Prostate gland (tissue), 2 donors: ENCODE measurements at regions not wholly inside any gene's neighbourhood (a gene's known extent, or its start where the extent isn't known, plus 50 kb on each side); places are given as distances from the start of the nearest gene placed in this dataset.

ENCODE experiments used
- DNase-seq: peaks from one replicate; pipeline ENCODE4 v3.0.0-alpha.2; 2019; ENCODE audit warnings: low spot score
- H3K27ac ChIP-seq, 2 donors: fragments of 200-600 bp; sonication (generic); 2 replicates each; pipeline ENCODE4 v1.5.1; 2017 to 2019
- H3K27me3 ChIP-seq: fragments of 200-600 bp; sonication (generic); replicated peaks from 2 replicates; pipeline ENCODE4 v1.5.1; 2019; ENCODE audit not compliant: insufficient read depth
- H3K36me3 ChIP-seq, 2 donors: fragments of 200-600 bp; sonication (generic); 1 replicate in 1 of 2; 2 replicates in 1 of 2; pipeline versions ENCODE4 v1.5.1 to v1.8.1; 2017 to 2019
- H3K4me1 ChIP-seq: fragments of 200-600 bp; sonication (generic); replicated peaks from 2 replicates; pipeline ENCODE4 v1.5.1; 2019
- H3K4me3 ChIP-seq, 2 donors: fragments of 200-600 bp; sonication (generic); 2 replicates each; pipeline ENCODE4 v1.5.1; 2017 to 2019
- H3K9me3 ChIP-seq: fragments of 200-600 bp; sonication (generic); 2 replicates; pipeline ENCODE4 v1.5.1; 2017
- CTCF ChIP-seq, 4 experiments: fragments of 200-600 bp in 2 of 4; fragments of 450-650 bp in 2 of 4; sonication (generic) in 2 of 4; IDR thresholded peaks; 1 replicate in 3 of 4; 2 replicates in 1 of 4; pipeline ENCODE4 v1.5.1; 2016 to 2019; ENCODE audit warnings: antibody characterized with exemption in 4 of 4, mild to moderate bottlenecking in 2 of 4, moderate library complexity in 2 of 4
- POLR2A ChIP-seq: fragments of 450-650 bp; IDR thresholded peaks from one replicate; pipeline ENCODE4 v1.6.1; 2016; ENCODE audit warnings: antibody characterized with exemption, mild to moderate bottlenecking
- POLR2AphosphoS5 ChIP-seq: sonication (generic); formaldehyde crosslinking; IDR thresholded peaks from one replicate; pipeline ENCODE4 v1.6.1; 2017; ENCODE audit warnings: antibody characterized with exemption
- WGBS: methylation state at CpG from one replicate; pipeline ENCODE4 v1.1.5; 2018; 5-methylcytosine and 5-hydroxymethylcytosine counted together
- intact Hi-C: fragments of 100-400 bp; cut with DNase I; formaldehyde crosslinking; loops from one replicate; pipeline ENCODE4 v1.14.2; 2022

- 87% methylated on average over 2 of the region's 2 CpGs for WGBS
- H3K27me3 ChIP-seq: no peaks in the 10 kb centered on the region
- no peaks in the 10 kb centered on the region for H3K9me3 ChIP-seq
- H3K27ac ChIP-seq: no peak overlapping the region
- TF ChIP-seq POLR2AphosphoS5: no peak
- TF ChIP-seq CTCF (IDR thresholded peaks at IDR 0.05): no peak
- no peak for TF ChIP-seq POLR2A
- no peak for DNase-seq
- no peaks in the 10 kb centered on the region for H3K36me3 ChIP-seq
- H3K4me1 ChIP-seq: no peaks in the 10 kb centered on the region
- intact Hi-C loops: no loop called here
- H3K4me3 ChIP-seq: no peak overlapping the region
These were observed 588.0 kb downstream of the SQOR start for GRCh38 chr15:46222826-46223225.

GRCh38 chr15:46229263-46229662 lies 594.4 kb downstream of the SQOR start:
- 91% methylated on average over 1 of the region's 1 CpG for WGBS
- H3K27me3 ChIP-seq: no peaks in the 10 kb centered on the region
- intact Hi-C loops: no loop called here
- no peak overlapping the region for H3K4me3 ChIP-seq
- TF ChIP-seq CTCF (IDR thresholded peaks at IDR 0.05) (no peak), POLR2AphosphoS5 (no peak), POLR2A (no peak)
- no peak for DNase-seq
- H3K27ac ChIP-seq: no peak overlapping the region
- no peaks in the 10 kb centered on the region for H3K9me3 ChIP-seq
- no peaks in the 10 kb centered on the region for H3K36me3 ChIP-seq
- no peaks in the 10 kb centered on the region for H3K4me1 ChIP-seq

GRCh38 chr15:46231786-46232185 lies 597.0 kb downstream of the SQOR start:
- no peak overlapping the region for H3K4me3 ChIP-seq
- no peaks in the 10 kb centered on the region for H3K9me3 ChIP-seq
- H3K27ac ChIP-seq: no peak overlapping the region
- DNase-seq: no peak
- no peaks in the 10 kb centered on the region for H3K36me3 ChIP-seq
- intact Hi-C loops: no loop called here
- H3K27me3 ChIP-seq: no peaks in the 10 kb centered on the region
- no peak for TF ChIP-seq POLR2AphosphoS5
- no peak for TF ChIP-seq POLR2A
- TF ChIP-seq CTCF (IDR thresholded peaks at IDR 0.05): no peak
- WGBS: 47% methylated on average over 5 of the region's 5 CpGs
- no peaks in the 10 kb centered on the region for H3K4me1 ChIP-seq

- WGBS: 76% methylated on average over 2 of the region's 2 CpGs
- H3K36me3 ChIP-seq: no peaks in the 10 kb centered on the region
- H3K4me3 ChIP-seq: no peak overlapping the region
- no peaks in the 10 kb centered on the region for H3K27me3 ChIP-seq
- no peak overlapping the region for H3K27ac ChIP-seq
- H3K4me1 ChIP-seq: no peaks in the 10 kb centered on the region
- intact Hi-C loops: no loop called here
- H3K9me3 ChIP-seq: no peaks in the 10 kb centered on the region
- TF ChIP-seq POLR2A (no peak), POLR2AphosphoS5 (no peak), CTCF (IDR thresholded peaks at IDR 0.05) (no peak)
- no peak for DNase-seq
These were observed 597.6 kb downstream of the SQOR start for GRCh38 chr15:46232471-46232870.

- Histone ChIP-seq H3K9me3 (no peaks in the 10 kb centered on the region), H3K27ac (no peak overlapping the region), H3K27me3 (no peaks in the 10 kb centered on the region), H3K36me3 (no peaks in the 10 kb centered on the region), H3K4me1 (no peaks in the 10 kb centered on the region), H3K4me3 (no peak overlapping the region)
- DNase-seq: no peak
- TF ChIP-seq POLR2A: no peak
- no peak for TF ChIP-seq POLR2AphosphoS5
- no peak for TF ChIP-seq CTCF (IDR thresholded peaks at IDR 0.05)
- 55% methylated on average over 1 of the region's 1 CpG for WGBS
- intact Hi-C loops: no loop called here
These were observed 608.1 kb downstream of the SQOR start for GRCh38 chr15:46242935-46243334.
